ENCODE measurements at regions not wholly inside any gene's neighbourhood (a gene's known extent, or its start where the extent isn't known, plus 50 kb on each side); places are given as distances from the start of the nearest gene placed in this dataset.

- no peak for TF ChIP-seq EZH2 (IDR thresholded peaks at IDR 0.05)
- TF ChIP-seq POLR2AphosphoS5 (IDR thresholded peaks at IDR 0.05; ENCODE audit: borderline replicate concordance, low read depth, low read length), result no peak
Measured at GRCh38 chr13:80577926-80578670, 237.2 kb upstream of the SPRY2 start.

Data from SK-N-MC (cell line).